HG03060 (cell line): ENCODE measurements at regions not wholly inside any gene's neighbourhood (a gene's known extent, or its start where the extent isn't known, plus 50 kb on each side); places are given as distances from the start of the nearest gene placed in this dataset.
"Not testable (repeated sequence)": the region's sequence is repeated elsewhere in the genome, so short reads cannot be mapped to it uniquely, and the experiment has no call there.

Experiments
- ATAC-seq: cut with Tn5 transposase; IDR thresholded peaks from one replicate; pipeline ENCODE4 v1.9.1; 2021; ENCODE audit warnings: low read depth, moderate number of reproducible peaks; ENCODE audit not compliant: unreplicated experiment

GRCh38 chr15:46080016-46080415 is 445.2 kb downstream of the SQOR start:
- ATAC-seq: no peak

- no peak for ATAC-seq
Measured at GRCh38 chr15:46088486-46089445, 453.9 kb downstream of the SQOR start.

- no peak for ATAC-seq
Measured at GRCh38 chr15:46089467-46089935, 454.7 kb downstream of the SQOR start.

GRCh38 chr15:46091860-46092450 is 457.1 kb downstream of the SQOR start:
- ATAC-seq: no peak

- ATAC-seq: not testable (repeated sequence)
Measured at GRCh38 chr15:46098006-46098405, 463.2 kb downstream of the SQOR start.

GRCh38 chr15:46110755-46111154 is 475.9 kb downstream of the SQOR start:
- ATAC-seq: no peak

GRCh38 chr15:46111730-46112129 is 476.9 kb downstream of the SQOR start:
- no peak for ATAC-seq

- no peak for ATAC-seq
Measured at GRCh38 chr15:46117071-46117470, 482.2 kb downstream of the SQOR start.

GRCh38 chr15:46120713-46121112 is 485.9 kb downstream of the SQOR start:
- no peak for ATAC-seq

GRCh38 chr15:46121441-46121840 is 486.6 kb downstream of the SQOR start:
- ATAC-seq: no peak

- ATAC-seq: no peak
Measured at GRCh38 chr15:46126581-46126980, 491.8 kb downstream of the SQOR start.

- no peak for ATAC-seq
Measured at GRCh38 chr15:46127361-46127874, 492.6 kb downstream of the SQOR start.

GRCh38 chr15:46129145-46129544 is 494.3 kb downstream of the SQOR start:
- ATAC-seq: no peak

GRCh38 chr15:46131876-46132275 is 497.0 kb downstream of the SQOR start:
- no peak for ATAC-seq

GRCh38 chr15:46137443-46137842 is 502.6 kb downstream of the SQOR start:
- ATAC-seq: no peak

- no peak for ATAC-seq
Measured at GRCh38 chr15:46146002-46146401, 511.2 kb downstream of the SQOR start.

- no peak for ATAC-seq
Measured at GRCh38 chr15:46146915-46147314, 512.1 kb downstream of the SQOR start.

- ATAC-seq: no peak
Measured at GRCh38 chr15:46151786-46152185, 517.0 kb downstream of the SQOR start.

GRCh38 chr15:46166750-46167149 is 531.9 kb downstream of the SQOR start:
- no peak for ATAC-seq

- ATAC-seq: no peak
Measured at GRCh38 chr15:46170326-46170725, 535.5 kb downstream of the SQOR start.

GRCh38 chr15:46174122-46174521 is 539.3 kb downstream of the SQOR start:
- no peak for ATAC-seq

- no peak for ATAC-seq
Measured at GRCh38 chr15:46177219-46177618, 542.4 kb downstream of the SQOR start.
